Astrocyte of the cerebellum (primary cell): ENCODE measurements at regions not wholly inside any gene's neighbourhood (a gene's known extent, or its start where the extent isn't known, plus 50 kb on each side); places are given as distances from the start of the nearest gene placed in this dataset.

Source experiments
- DNase-seq: peaks from one replicate; pipeline ENCODE4 v3.0.0-alpha.2; 2011; ENCODE audit warnings: low read depth
- H3K4me3 ChIP-seq: 2 replicates; pipeline ENCODE4 v1.5.1; 2011; ENCODE audit warnings: mild to moderate bottlenecking, low read depth, low read length, moderate library complexity
- CTCF ChIP-seq: IDR thresholded peaks from 2 replicates; pipeline ENCODE4 v1.5.1; 2012; ENCODE audit warnings: low read length, low read depth, moderate library complexity, mild to moderate bottlenecking; ENCODE audit errors: missing control alignments
- in situ Hi-C: cut with HindIII; loops from 2 replicates; pipeline ENCODE4 v1.10.0; 2017; ENCODE audit warnings: low sequenced_read_pairs

GRCh38 chr9:99582814-99583213, 238.9 kb upstream of the NR4A3 start:
- no peak overlapping the region for H3K4me3 ChIP-seq
- DNase-seq, result no peak
- TF ChIP-seq CTCF, result no peak
- in situ Hi-C loops, result no loop called here

- DNase-seq, result no peak
- in situ Hi-C loops, result no loop called here
- no peak for TF ChIP-seq CTCF
- no peak overlapping the region for H3K4me3 ChIP-seq
Measured at GRCh38 chr9:99588299-99588698, 233.4 kb upstream of the NR4A3 start.

GRCh38 chr9:99588747-99589146, 232.9 kb upstream of the NR4A3 start:
- in situ Hi-C loops, result no loop called here
- no peak for TF ChIP-seq CTCF

GRCh38 chr9:99590410-99590809, 231.3 kb upstream of the NR4A3 start:
- no peak for DNase-seq
- in situ Hi-C loops, result no loop called here
- no peak overlapping the region for H3K4me3 ChIP-seq
- no peak for TF ChIP-seq CTCF

More at GRCh38 chr9:99588747-99589146, 232.9 kb upstream of the NR4A3 start:
- no peak overlapping the region for H3K4me3 ChIP-seq
- DNase-seq, result no peak

GRCh38 chr9:99590840-99591239, 230.8 kb upstream of the NR4A3 start:
- no peak for TF ChIP-seq CTCF
- in situ Hi-C loops, result no loop called here
- no peak overlapping the region for H3K4me3 ChIP-seq
- no peak for DNase-seq

GRCh38 chr9:99591770-99592169, 229.9 kb upstream of the NR4A3 start:
- in situ Hi-C loops, result no loop called here
- no peak overlapping the region for H3K4me3 ChIP-seq
- TF ChIP-seq CTCF, result no peak
- no peak for DNase-seq

- no peak overlapping the region for H3K4me3 ChIP-seq
- no peak for TF ChIP-seq CTCF
- in situ Hi-C loops, result no loop called here
- no peak for DNase-seq
Measured at GRCh38 chr9:99592834-99593574, 228.7 kb upstream of the NR4A3 start.
